GM21447 (cell line): ENCODE measurements at regions not wholly inside any gene's neighbourhood (a gene's known extent, or its start where the extent isn't known, plus 50 kb on each side); places are given as distances from the start of the nearest gene placed in this dataset.
"Not testable (repeated sequence)": the region's sequence is repeated elsewhere in the genome, so short reads cannot be mapped to it uniquely, and the experiment has no call there.

Source experiments
- ATAC-seq: cut with Tn5 transposase; IDR thresholded peaks from one replicate; pipeline ENCODE4 v1.9.1; 2021; ENCODE audit not compliant: unreplicated experiment

DNA sequence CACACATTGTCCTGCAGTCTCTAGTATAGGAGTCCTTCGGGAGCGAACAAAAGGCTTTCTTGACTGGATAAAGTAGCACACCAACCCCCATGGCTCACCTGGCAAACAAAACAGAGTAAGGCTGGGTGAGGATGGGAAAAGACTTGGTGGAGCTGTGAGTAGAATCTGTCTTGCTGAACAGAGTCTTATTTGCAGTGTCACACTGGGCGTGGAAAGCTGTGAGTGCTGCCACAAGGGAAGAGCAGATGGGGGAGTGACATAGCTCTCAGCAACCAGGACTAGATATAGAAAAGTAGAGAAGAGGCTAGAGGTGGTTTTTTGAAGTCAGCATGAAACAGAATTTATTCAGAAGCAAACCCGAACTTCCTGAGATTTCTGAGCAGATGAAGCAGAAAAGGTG lies 137.2 kb upstream of the ESX1 start:
- no peak for ATAC-seq

DNA sequence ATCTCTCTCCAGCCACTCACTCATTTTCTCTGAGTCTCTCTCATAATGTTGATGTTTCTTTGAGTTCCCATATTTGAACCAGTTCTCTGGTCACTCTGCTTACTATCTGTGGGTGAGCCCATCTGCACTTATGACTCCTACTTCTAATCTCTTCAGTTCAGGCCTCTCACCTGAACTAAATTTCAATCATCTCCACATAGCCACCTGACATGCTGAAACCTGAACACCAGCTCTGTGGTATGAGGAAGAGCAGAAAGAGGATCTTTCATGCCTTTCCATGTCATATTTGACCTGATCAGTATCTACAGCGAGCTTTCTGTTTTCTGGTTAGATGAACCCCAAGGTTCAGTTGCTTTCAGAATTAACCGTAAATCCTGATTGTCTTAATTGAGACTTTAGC lies 122.2 kb upstream of the ESX1 start:
- no peak for ATAC-seq

DNA sequence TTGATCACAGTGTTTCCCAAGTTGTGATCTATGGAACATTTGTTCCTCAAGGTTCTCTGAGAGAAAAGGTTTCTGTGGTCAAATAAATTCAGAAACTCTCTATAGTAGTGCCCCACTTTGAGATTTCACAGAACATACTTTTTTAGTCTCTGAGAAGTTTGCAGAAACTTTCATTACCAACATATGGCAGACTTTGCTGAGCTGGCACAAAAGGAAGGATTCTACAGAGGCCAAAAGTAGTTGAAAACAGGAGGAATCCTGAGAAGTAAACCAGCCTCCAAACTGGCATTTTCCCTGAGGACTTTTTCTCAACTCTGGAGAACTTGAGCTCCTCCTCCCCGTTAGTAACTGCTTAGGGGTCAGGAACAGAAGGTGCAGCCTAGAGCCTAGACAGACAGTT lies 117.8 kb upstream of the ESX1 start:
- ATAC-seq: no peak

DNA sequence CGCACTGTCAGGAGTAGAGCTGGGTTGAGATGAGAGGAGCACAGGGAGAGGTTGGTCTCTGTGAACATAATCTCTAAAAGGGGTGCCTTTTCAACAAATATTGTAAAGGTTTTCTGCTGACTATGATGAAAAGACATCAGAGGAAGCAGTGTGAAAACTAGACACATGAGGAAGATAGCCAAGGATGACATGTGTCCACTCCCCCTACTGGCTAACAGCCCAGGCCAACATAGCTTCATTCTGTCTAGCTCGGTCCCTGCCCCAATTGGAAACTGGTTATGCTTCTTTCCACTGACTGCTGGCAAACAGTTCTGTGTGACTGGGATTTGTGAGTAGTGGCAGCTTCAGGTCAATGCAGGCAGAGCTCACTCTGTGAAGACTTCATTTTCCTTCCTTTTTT lies 115.4 kb upstream of the ESX1 start:
- no peak for ATAC-seq

DNA sequence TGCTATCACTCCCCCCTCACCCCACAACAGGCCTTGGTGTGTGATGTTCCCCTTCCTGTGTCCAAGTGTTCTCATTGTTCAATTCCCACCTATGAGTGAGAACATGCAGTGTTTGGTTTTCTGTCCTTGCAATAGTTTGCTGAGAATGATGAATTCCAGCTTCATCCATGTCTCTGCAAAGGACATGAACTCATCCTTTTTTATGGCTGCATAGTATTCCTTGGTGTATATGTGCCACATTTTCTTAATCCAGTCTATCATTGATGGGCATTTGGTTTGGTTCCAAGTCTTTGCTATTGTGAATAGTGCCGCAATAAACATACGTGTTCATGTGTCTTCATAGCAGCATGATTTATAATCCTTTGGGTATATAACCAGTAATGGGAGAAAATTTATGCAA lies 106.0 kb upstream of the ESX1 start:
- ATAC-seq: not testable (repeated sequence)

DNA sequence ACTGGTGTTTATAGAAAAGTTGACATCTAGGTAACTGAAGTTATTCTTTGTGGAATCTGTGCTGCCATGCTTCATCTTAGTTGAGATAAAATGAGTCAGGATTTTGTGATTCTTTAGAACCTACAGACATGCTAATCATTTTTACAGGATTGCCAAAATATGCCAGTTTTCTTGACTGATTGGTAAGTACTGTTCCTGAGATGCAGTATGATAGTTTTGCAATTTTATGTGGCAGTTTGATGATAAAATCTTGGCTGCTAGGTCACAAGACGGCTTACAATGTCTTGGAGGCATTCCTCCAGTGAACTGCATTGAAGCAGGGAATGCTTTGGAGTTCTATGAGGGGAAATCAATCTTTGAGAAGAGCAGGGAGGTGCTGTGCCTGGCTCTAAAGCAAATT lies 104.4 kb upstream of the ESX1 start:
- ATAC-seq: no peak

DNA sequence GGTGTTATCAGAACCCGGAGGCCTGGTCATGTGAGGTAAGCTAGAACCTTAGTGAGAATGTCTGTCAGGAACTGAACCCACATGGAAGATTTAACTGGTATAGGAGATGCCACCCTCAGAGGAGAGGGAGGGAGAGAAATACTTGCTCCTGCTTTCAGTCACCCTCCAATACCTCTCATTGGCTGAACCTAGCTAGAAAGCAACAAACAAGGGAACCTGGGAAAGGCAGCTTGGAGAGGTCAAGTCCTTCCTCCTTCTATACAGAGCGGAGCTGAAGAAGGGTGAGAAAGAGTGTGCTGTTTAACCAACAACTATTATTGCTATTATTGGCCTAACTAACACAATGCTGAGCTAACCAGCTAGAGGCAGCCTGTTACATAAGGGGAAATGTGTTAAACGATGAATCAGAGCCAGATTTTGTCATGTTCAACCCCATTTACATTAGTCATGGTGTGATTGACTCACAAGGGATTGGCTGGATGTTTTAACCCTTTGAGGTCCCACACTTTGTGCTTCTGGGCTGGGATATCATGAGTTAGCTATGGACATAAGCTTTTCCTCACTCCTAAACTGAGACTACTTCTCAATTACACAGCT lies 96.5 kb upstream of the ESX1 start:
- ATAC-seq: no peak

DNA sequence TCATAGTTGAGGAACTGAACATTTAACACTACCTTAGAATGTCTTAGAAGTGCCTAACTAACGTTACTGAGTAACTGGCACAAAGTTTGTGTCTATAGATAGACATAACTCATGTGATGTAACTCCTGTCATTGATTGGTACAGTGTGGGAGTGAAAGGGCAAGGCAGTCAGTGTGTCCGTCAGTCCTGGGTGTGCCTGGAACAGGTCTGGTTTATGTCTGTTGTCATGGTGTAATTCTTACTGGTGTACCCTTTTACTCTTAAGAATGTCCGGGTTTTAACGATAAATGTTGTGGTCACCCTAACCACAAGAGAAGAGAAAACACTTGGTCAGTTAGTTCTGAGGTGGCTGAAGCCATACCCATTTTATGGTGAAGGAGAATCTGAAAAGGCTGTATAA lies 93.1 kb upstream of the ESX1 start:
- no peak for ATAC-seq

DNA sequence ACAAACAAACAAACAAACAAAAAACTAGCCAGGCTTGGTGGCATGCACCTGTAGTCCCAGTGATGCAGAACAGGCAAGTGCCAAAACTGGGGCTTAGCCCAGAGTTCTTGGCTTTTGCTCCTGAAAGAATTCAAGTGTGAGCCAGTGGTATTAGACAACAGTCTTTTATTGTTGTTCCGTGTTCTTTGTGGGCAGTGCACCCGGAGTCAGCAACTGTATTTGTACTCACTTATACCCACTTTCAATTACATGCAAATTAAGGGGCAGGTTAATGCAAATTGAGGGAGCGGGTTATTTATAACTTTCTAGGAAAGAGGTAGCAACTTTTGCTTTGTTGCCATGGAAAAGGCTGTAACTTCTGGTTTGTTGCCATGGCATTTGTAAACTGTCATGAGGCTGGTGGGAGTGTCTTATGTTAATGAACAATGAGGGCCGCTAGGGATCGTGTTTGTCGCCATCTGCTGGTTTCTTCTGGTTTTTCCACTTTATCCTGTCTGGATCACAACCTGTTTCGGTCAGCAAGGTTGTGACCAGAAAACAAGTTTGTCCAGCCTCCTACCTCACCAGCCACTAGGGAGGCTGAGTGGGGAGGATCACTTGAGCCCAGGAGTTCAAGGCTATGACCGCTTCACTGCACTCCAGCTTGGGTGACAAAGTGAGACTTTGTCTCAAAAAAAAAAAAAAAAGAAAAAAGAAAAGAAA lies 88.8 kb upstream of the ESX1 start:
- ATAC-seq: peak; percentile 74

DNA sequence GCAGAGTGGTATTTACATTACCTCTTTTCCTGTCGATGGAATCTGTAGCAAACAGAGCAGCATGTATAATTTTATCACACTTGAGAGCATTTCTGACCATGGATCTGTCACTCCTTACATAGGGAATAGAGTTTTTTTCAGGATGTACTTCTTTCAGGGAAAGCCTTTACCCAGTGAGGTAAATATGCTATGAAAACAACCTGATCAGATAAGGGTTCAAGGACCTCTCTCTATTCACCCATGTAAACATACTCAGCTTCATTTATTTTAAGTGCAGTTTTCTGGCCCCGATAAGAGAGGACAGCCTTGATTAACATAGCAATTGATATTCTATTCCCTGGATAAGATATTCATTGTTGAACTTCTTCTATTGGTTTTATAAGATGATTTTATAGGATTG lies 87.3 kb upstream of the ESX1 start:
- ATAC-seq: no peak

DNA sequence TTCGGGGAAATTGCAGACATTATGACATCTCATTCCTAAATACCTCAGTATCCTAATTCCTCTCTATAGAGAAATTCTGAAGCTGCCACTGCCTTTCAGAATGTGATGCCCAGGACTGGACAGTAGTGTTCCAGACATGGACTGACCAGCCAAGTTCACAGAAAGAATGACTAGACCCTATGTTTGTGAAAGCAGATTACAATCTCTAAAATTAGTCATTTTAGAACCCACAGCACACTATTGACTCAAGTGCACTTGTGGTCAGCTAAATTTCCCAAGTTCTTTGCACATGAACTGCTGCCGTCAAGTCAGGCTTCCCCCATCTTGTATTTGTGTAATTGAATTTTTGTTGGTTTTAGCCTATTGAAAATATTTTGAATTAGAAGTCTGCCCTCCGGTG lies 81.0 kb upstream of the ESX1 start:
- ATAC-seq: no peak

DNA sequence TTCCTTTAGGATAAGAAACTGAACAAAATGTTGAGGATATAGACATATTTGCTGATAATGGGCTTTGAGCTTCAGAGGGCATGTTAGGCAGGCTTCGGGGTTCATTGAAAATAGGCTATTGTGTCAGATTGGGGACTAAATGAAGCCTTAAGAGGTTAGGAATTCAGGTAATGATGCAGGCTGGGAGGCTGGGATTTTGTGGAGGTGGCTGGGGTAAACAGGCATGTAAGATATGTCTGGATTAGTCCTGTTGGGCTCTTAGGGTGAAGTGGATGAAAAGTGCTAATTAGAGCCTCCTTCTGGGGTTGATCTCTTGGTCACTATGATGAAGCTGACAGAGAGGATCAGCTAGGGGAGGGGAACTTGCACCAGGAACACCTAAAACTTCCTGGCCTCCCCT lies 80.2 kb upstream of the ESX1 start:
- ATAC-seq: no peak

DNA sequence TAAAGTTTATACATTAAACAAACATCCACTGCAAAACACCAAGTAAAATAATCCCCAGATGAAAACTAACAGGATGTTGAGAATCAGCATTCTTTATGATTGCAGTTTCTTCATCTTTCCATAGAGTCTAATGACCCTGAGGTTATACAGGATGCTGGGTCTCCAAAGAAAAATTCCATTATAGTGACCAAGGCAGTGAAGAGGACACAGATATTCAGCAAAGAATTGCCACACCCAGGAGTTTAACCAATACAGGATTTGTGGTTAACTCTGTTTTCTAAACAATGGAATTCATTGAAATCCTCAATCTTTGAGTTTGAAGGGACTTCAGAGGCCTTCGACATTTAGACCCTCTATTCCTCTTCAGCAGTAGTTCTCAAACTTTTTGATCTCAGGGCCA lies 76.2 kb upstream of the ESX1 start:
- no peak for ATAC-seq

DNA sequence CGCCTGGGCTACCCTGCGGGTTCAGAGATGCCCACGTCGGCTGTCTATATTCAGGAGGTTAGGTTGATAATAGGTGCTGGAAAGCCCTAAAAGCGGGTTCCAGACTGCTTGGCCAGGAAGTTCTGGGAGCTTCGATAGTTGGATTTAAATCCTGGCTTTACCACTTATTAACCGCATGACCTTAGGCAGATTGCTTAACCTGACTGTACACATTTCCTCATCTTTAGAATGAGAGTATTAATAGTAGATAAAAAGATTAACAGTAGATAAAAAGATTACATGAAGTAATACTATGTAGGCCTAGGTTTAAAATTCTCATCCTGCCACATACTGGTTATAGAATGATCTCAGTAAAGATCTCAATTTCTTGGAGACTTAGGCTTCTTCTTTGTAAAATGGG lies 75.0 kb upstream of the ESX1 start:
- no peak for ATAC-seq

DNA sequence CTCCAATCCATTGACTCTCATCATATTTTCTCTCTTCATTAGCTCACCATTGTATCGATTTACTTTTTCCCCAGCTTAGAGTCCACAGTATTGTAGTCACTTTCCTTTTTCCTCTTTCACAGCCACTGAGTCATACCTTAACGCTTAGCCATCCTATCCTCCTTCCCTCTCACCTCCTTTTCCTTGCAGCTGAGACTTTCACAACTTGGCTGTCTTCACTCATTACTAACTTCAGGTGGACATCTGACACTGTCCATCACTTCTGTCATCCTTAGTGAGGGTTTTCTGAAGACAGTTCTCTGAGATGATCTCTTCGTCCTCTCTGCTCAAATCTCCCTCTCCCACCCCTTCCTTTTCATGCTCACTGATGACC lies 70.5 kb upstream of the ESX1 start:
- no peak for ATAC-seq

DNA sequence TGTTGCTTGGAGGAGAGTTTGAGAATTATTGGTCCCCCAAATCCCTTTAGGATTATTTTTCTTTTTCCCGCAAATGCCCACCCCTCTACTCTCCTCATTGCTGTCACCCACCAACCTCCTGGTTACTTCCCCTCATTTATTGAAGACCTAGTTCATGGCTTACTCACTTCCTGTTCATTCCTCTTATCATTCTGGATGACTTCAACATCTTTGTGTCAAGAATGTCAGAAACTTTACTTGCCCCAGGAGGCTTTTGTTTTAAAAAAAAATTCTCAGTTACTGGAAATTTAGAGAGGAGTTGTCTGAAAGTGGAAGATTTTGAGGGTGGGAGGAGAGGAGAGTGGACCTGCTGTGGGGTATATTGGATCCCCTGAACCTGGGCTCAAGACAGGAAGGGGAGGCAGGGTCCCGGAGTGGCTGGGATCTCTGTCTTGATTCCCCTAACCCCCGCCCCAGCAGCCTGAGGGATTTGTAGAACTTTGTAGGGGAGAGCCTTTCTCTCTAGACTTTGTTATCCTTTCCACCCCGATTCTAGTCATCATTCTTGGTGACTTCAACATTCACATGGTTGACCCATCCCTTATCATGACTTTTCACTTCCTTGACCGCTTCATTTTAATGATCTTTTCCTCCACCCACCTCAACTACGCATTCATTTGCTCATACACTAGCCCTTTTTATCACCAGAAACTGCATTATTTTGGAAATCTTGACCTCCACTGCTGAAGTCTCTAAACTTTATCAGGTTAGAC lies 69.9 kb upstream of the ESX1 start:
- no peak for ATAC-seq

DNA sequence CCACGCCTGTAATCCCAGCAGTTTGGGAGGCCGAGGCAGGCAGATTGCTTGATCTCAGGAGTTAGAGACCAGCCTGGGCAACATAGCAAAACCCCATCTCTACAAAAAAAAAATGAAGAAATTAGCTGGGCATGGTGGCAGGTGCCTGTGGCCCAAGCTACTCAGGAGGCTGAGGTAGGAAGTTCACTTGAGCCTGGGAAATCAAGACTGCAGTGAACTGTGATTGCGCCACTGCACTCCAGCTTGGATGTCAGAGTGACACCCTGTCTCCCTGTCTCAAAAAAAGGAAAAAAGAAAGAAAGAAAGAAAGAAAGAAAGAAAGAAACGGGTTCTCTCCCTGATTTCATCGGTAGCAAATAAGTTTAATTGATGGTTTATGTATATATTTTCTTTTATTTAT lies 64.6 kb upstream of the ESX1 start:
- ATAC-seq: no peak

DNA sequence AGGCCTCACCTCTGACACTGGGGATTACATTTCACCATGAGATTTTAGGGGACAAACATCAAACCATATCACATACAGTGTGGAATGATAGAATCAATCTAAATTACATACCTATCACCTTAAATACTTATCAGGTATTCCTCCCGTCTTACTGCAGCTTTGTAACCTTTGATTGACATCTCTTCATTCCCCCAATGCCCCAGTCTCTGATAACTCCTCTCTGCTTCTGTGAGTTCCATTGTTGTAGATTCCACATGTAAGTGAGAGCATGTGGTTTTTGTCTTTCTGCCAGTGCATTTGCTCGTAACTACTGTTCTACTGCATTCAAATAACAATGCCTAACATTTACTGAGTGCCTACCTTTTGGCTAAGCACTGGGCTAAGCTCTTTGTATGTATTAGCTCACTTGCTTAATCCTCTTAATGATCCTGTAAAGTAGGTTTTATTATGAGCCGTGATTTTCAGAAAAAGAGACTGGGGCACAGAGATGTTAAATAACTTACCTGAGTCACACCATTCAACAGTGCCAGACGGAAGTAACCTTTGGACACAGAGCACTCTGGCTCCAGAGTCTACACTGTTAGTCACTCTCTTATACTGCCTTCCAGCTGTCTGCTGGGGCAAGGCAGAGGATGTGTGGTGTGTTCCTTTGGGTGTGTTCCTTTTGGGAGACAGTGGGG lies 63.7 kb upstream of the ESX1 start:
- no peak for ATAC-seq

DNA sequence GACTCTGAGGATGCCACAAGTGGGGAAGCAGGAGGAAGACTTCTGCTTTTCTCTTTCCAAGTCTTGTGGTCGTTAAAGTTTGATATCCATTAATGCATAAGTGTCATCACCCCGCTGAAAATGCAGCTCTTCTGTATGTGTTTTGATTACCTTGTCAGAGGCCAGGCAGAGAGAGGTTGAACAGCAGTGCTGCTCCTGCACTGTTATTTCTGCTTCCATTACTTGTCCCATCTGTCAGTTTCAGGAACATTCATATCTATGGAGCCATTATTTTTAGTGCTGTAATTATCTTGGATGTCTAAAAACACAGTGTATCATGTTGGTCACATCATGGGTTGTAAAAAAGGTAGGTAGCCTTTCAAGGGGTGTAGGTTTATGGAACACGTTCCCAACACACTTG lies 62.0 kb upstream of the ESX1 start:
- no peak for ATAC-seq

DNA sequence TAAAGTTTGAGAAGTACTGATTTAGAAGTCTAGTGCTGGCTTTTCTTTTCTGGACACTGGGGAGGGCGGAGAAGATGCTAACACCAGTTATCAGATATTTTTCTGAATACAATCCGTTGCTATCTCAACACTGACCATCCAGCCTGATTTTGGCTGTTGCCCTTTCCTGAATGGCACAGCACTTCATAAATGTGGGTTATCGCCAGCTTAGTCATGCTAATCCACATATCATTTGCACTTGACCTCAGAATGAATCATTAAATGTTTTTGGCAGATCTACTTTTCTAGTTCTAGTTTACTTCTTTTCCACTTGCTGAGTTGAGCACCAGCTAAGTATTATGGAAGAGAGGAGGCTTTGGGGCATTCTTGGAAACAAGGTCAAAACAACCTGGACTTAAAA lies 60.8 kb upstream of the ESX1 start:
- no peak for ATAC-seq

DNA sequence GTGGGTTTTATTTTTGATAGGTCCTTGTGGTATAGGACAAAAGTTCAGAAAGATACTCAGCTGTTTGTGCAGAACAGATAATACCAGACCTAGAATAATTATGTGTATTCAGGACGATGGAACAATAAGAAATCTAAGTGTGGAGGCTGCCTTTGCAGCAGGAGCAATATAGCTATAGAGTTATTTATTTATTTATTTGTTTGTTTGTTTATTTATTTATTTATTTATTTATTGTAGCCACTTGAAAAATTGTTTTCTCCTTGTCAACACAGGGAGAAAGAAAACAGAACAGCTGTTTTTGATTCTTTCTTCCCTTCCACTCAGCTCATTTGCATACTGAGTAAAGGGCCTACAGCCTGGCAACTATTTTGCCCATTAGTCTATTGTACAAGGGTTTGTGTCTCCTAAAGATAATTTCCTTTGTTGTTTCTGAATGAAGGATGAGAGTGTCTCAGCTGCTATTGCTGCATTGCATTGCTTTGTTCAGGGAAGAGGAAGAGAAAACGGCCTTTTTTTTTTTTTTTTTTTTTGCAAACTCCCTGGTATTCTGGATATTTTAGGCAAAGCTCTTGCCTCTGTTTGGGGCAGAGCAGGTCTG lies 56.0 kb upstream of the ESX1 start:
- no peak for ATAC-seq

DNA sequence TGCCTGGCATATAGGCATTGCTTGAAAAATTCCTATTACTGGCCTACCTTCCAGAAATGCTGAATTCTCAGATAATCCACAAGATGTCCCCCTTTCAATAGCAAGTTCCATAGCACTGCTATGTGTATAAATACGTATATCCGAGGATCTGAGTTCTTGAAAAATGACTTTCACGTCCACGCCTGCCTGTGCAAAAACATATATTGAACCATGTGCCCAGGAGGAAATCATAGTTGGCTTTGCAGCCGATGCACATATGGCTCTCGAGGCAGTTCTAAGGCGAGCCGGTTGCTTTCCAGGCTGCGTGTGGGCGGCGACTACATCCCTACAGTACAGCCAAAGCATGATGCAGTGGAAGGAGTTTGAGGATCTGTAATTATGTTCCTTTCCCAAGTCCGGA lies 55.4 kb upstream of the ESX1 start:
- no peak for ATAC-seq
